K562 (cell line): ENCODE measurements at regions not wholly inside any gene's neighbourhood (a gene's known extent, or its start where the extent isn't known, plus 50 kb on each side); places are given as distances from the start of the nearest gene placed in this dataset.

Experiments used
- ATAC-seq: fragments of 200-7000 bp; cut with Tn5 transposase; 3 replicates; pipeline ENCODE4 v1.9.1; 2020; ENCODE audit warnings: moderate library complexity
- BruUV-seq: library from RNA; stranded (reverse); fragments of 400-500 nt; replicated peaks from 2 replicates; lab custom pipeline; 2021; lab: Mats Ljungman, UMichigan
- CTCF ChIA-PET: fragments of 300-600 bp; formaldehyde crosslinking; extraction: SDS; loops from one replicate; lab custom pipeline; 2021; ENCODE audit warnings: low intra/inter-chr PET ratio; lab: Yijun Ruan, JAX
- POLR2A ChIA-PET: fragments of 300-600, 350-650 bp; sonication (Branson Sonifier 250); formaldehyde crosslinking; extraction: SDS; loops from one replicate; lab custom pipeline; 2021; ENCODE audit warnings: antibody characterized with exemption, inconsistent platforms; lab: Yijun Ruan, JAX
- DNase-seq, 4 experiments: peaks; one replicate each; pipeline versions ENCODE4 v3.0.0 to v3.0.0-alpha.2; 2011 to 2018; ENCODE audit warnings: low spot score in 3 of 4, mixed read lengths in 3 of 4; ENCODE audit errors: extremely low read depth in 1 of 4
- FAIRE-seq: peaks from 2 replicates; lab custom pipeline; 2011; peaks lifted over from hg19 to GRCh38; lab: Jason Lieb, UNC
- H2AFZ ChIP-seq: 2 replicates; pipeline ENCODE4 v1.6.0; 2011; ENCODE audit warnings: low read depth, low read length, control low read depth, inconsistent platforms
- H3K27ac ChIP-seq: fragments of 200-600 bp; 3 replicates; pipeline ENCODE4 v1.8.0; 2011; ENCODE audit warnings: low read depth, mild to moderate bottlenecking, control low read depth, inconsistent platforms, low read length, moderate library complexity, mixed read lengths; ENCODE audit errors: extremely low read depth
- H3K27me3 ChIP-seq, 2 experiments: fragments of 300-600 bp in 1 of 2; 2 replicates in 1 of 2; 3 replicates in 1 of 2; pipeline versions ENCODE4 v1.6.0 to v1.8.0; 2011; ENCODE audit warnings: inconsistent platforms in 2 of 2, low read length in 2 of 2, mild to moderate bottlenecking in 1 of 2, mixed read lengths in 1 of 2, moderate library complexity in 1 of 2; ENCODE audit not compliant: control insufficient read depth in 2 of 2, insufficient read depth in 2 of 2
- H3K36me3 ChIP-seq: fragments of 300-600 bp; 3 replicates; pipeline ENCODE4 v1.8.0; 2011; ENCODE audit warnings: mild to moderate bottlenecking, low read length, inconsistent platforms; ENCODE audit not compliant: control insufficient read depth, insufficient read depth
- H3K4me1 ChIP-seq, 2 experiments: fragments of 200-600 bp in 1 of 2; replicated peaks in 1 of 2; 2 replicates in 1 of 2; 3 replicates in 1 of 2; pipeline versions ENCODE4 v1.5.1 to v1.8.0; 2011; ENCODE audit warnings: inconsistent platforms in 2 of 2, low read length in 2 of 2, mild to moderate bottlenecking in 1 of 2, mixed read lengths in 1 of 2, moderate library complexity in 1 of 2; ENCODE audit not compliant: control insufficient read depth in 2 of 2, insufficient read depth in 2 of 2
- H3K4me2 ChIP-seq: 2 replicates; pipeline ENCODE4 v1.6.1; 2011; ENCODE audit warnings: low read length, control low read depth, inconsistent platforms, mixed read lengths; ENCODE audit not compliant: insufficient read depth
- H3K4me3 ChIP-seq: fragments of 200-600 bp; sonication (generic), shearing (Covaris generic); 2 replicates; pipeline ENCODE4 v1.5.1; 2016; ENCODE audit warnings: control low read depth, inconsistent platforms
- H3K79me2 ChIP-seq: fragments of 200-600 bp; 3 replicates; pipeline ENCODE4 v1.8.0; 2011; ENCODE audit warnings: low read length, inconsistent platforms; ENCODE audit not compliant: control insufficient read depth, insufficient read depth
- H3K9ac ChIP-seq, 2 experiments: 2 replicates each; pipeline versions ENCODE4 v1.6.0 to v1.6.1; 2011; ENCODE audit warnings: low read depth in 2 of 2, low read length in 2 of 2, control low read depth in 1 of 2, inconsistent platforms in 1 of 2, mild to moderate bottlenecking in 1 of 2, mixed read lengths in 1 of 2; ENCODE audit not compliant: insufficient read depth in 1 of 2
- H3K9me1 ChIP-seq: one replicate; pipeline ENCODE4 v1.6.0; 2011; ENCODE audit warnings: inconsistent platforms, mild to moderate bottlenecking, low read length, moderate library complexity; ENCODE audit not compliant: control insufficient read depth, insufficient read depth
- H3K9me3 ChIP-seq: replicated peaks from 2 replicates; pipeline ENCODE4 v1.5.1; 2011; ENCODE audit warnings: low read depth, low read length, inconsistent platforms; ENCODE audit not compliant: control insufficient read depth, insufficient read depth
- H4K20me1 ChIP-seq: replicated peaks from 2 replicates; pipeline ENCODE4 v1.6.1; 2011; ENCODE audit warnings: low read length, inconsistent platforms, mixed read lengths; ENCODE audit not compliant: control insufficient read depth, insufficient read depth
- HES1 ChIP-seq: fragments of 450-650 bp; IDR thresholded peaks from 2 replicates; pipeline ENCODE4 v1.6.1; 2016; ENCODE audit warnings: low read depth, mild to moderate bottlenecking, moderate library complexity
- RBM22 ChIP-seq: fragments of 200-400 bp; formaldehyde crosslinking; IDR thresholded peaks from 2 replicates; pipeline ENCODE4 v1.6.1; 2018; ENCODE audit warnings: low read length, low read depth; ENCODE audit not compliant: poor library complexity, severe bottlenecking
- ZBTB7A ChIP-seq: IDR thresholded peaks from 2 replicates; pipeline ENCODE4 v1.6.1; 2011; ENCODE audit warnings: low read depth, mild to moderate bottlenecking, low read length, moderate library complexity, borderline replicate concordance; ENCODE audit not compliant: control insufficient read depth
- WGBS: fragments of 100-300 bp; shearing (Covaris generic); methylation state at CpG from one replicate; pipeline ENCODE4 v1.1.6; 2016; ENCODE audit warnings: low coverage, mixed read lengths; ENCODE audit not compliant: insufficient coverage; ENCODE audit errors: missing lambda C conversion rate; 5-methylcytosine and 5-hydroxymethylcytosine counted together
- in situ Hi-C: fragments of 300-500 bp; cut with MboI; formaldehyde crosslinking; loops from 4 replicates; pipeline ENCODE4 v1.15.0; 2018; ENCODE audit warnings: inconsistent platforms, mixed read lengths
- intact Hi-C: fragments of 100-400 bp; cut with micrococcal nuclease; formaldehyde crosslinking; loops from 2 replicates; pipeline ENCODE4 v1.14.2; 2022
- TF ChIP-seq, protein P1 (sequence below): sonication (generic); IDR thresholded peaks from 2 replicates; pipeline ENCODE4 v1.6.1; 2016
- TF ChIP-seq, protein P2 (sequence below): IDR thresholded peaks from 2 replicates; pipeline ENCODE4 v1.6.1; 2011; ENCODE audit not compliant: insufficient read length; ENCODE audit errors: extremely low read depth

GRCh38 chr9:79308012-79308411, 263.8 kb upstream of the TLE4 start (continued):
- TF ChIP-seq, protein P1, sequence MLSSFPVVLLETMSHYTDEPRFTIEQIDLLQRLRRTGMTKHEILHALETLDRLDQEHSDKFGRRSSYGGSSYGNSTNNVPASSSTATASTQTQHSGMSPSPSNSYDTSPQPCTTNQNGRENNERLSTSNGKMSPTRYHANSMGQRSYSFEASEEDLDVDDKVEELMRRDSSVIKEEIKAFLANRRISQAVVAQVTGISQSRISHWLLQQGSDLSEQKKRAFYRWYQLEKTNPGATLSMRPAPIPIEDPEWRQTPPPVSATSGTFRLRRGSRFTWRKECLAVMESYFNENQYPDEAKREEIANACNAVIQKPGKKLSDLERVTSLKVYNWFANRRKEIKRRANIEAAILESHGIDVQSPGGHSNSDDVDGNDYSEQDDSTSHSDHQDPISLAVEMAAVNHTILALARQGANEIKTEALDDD, result no peak

GRCh38 chr9:79312686-79313421, 258.9 kb upstream of the TLE4 start:
- FAIRE-seq, result no peak
- Histone ChIP-seq H3K79me2 (no peaks in the 10 kb centered on the region), H2AFZ (no peak overlapping the region), H3K9ac (no peak overlapping the region), H3K9me1 (no peaks in the 10 kb centered on the region), H4K20me1 (no peaks in the 10 kb centered on the region), H3K27ac (no peak overlapping the region), H3K4me1 (no peaks in the 10 kb centered on the region), H3K36me3 (no peaks in the 10 kb centered on the region), H3K9me3 (no peaks in the 10 kb centered on the region), H3K4me2 (no peak overlapping the region), H3K27me3 (no peaks in the 10 kb centered on the region), H3K4me3 (no peak overlapping the region)
- DNase-seq, result no peak
- POLR2A ChIA-PET, result no interaction called here
- no TSS peak for BruUV-seq
- TF ChIP-seq RBM22 (no peak), HES1 (no peak), ZBTB7A (no peak)
- TF ChIP-seq, protein P2, sequence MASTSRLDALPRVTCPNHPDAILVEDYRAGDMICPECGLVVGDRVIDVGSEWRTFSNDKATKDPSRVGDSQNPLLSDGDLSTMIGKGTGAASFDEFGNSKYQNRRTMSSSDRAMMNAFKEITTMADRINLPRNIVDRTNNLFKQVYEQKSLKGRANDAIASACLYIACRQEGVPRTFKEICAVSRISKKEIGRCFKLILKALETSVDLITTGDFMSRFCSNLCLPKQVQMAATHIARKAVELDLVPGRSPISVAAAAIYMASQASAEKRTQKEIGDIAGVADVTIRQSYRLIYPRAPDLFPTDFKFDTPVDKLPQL, result no peak
- no peak for ATAC-seq
- 0% methylated on average over 9 of the region's 13 CpGs for WGBS
- in situ Hi-C loops (no loop called here), intact Hi-C loops (no loop called here)
- CTCF ChIA-PET, result no interaction called here
